IMR-90 (cell line): ENCODE measurements at regions not wholly inside any gene's neighbourhood (a gene's known extent, or its start where the extent isn't known, plus 50 kb on each side); places are given as distances from the start of the nearest gene placed in this dataset.

Source experiments
- ATAC-seq: fragments of 200-7000 bp; cut with Tn5 transposase; 2 replicates; pipeline ENCODE4 v1.9.1; 2020; ENCODE audit warnings: low read depth, mild to moderate bottlenecking, moderate library complexity
- BruUV-seq: library from RNA; stranded (reverse); fragments of 400-500 nt; replicated peaks from 2 replicates; lab custom pipeline; 2021; lab: Mats Ljungman, UMichigan
- CTCF ChIA-PET: fragments of 300-600 bp; formaldehyde crosslinking; extraction: SDS; loops from one replicate; lab custom pipeline; 2021; ENCODE audit warnings: antibody characterized with exemption; lab: Yijun Ruan, JAX
- POLR2A ChIA-PET: fragments of 300-600 bp; sonication (Branson Sonifier 250); formaldehyde crosslinking; loops from one replicate; lab custom pipeline; 2022; ENCODE audit warnings: antibody characterized with exemption; ENCODE audit not compliant: unreplicated experiment; lab: Charles Lee
- DNase-seq: peaks from one replicate; pipeline ENCODE4 v3.0.0; 2013
- H2AFZ ChIP-seq: replicated peaks from 2 replicates; pipeline ENCODE3; 2013; ENCODE audit warnings: low read length, mild to moderate bottlenecking; ENCODE audit not compliant: poor library complexity
- H2AK5ac ChIP-seq: 2 replicates; pipeline ENCODE4 v1.6.1; 2013; ENCODE audit warnings: low read depth, low read length, inconsistent platforms
- H2AK9ac ChIP-seq: replicated peaks from 2 replicates; pipeline ENCODE3; 2013; ENCODE audit warnings: mild to moderate bottlenecking, low read depth, low read length, moderate library complexity; ENCODE audit not compliant: poor library complexity
- H2BK120ac ChIP-seq: 2 replicates; pipeline ENCODE4 v1.6.1; 2013; ENCODE audit warnings: low read depth, low read length, inconsistent platforms
- H2BK15ac ChIP-seq: 3 replicates; pipeline ENCODE4 v1.6.1; 2013; ENCODE audit warnings: low read depth, low read length, inconsistent platforms
- H2BK20ac ChIP-seq: 2 replicates; pipeline ENCODE4 v1.6.1; 2013; ENCODE audit warnings: low read depth, mild to moderate bottlenecking, inconsistent platforms, low read length, moderate library complexity
- H2BK5ac ChIP-seq: 2 replicates; pipeline ENCODE4 v1.6.1; 2013; ENCODE audit warnings: mild to moderate bottlenecking, low read depth, low read length, inconsistent platforms; ENCODE audit not compliant: poor library complexity, severe bottlenecking
- H3K14ac ChIP-seq: replicated peaks from 2 replicates; pipeline ENCODE4 v1.6.1; 2013; ENCODE audit warnings: low read depth, low read length, inconsistent platforms
- H3K18ac ChIP-seq: 2 replicates; pipeline ENCODE4 v1.6.1; 2013; ENCODE audit warnings: low read depth, low read length, control low read depth
- H3K23ac ChIP-seq: 2 replicates; pipeline ENCODE4 v1.6.1; 2013; ENCODE audit warnings: low read depth, low read length, inconsistent platforms
- H3K27ac ChIP-seq: 2 replicates; pipeline ENCODE4 v1.5.1; 2013; ENCODE audit warnings: mild to moderate bottlenecking, control low read depth, low read length; ENCODE audit not compliant: insufficient read depth
- H3K27me3 ChIP-seq: 2 replicates; pipeline ENCODE4 v1.6.1; 2013; ENCODE audit warnings: low read length; ENCODE audit not compliant: control insufficient read depth, insufficient read depth
- H3K36me3 ChIP-seq: 2 replicates; pipeline ENCODE4 v1.6.1; 2013; ENCODE audit warnings: low read length, mixed read lengths; ENCODE audit not compliant: control insufficient read depth, insufficient read depth
- H3K4ac ChIP-seq: 2 replicates; pipeline ENCODE4 v1.6.1; 2013; ENCODE audit warnings: low read depth, low read length, inconsistent platforms
- H3K4me1 ChIP-seq: 2 replicates; pipeline ENCODE4 v1.6.1; 2013; ENCODE audit warnings: low read length, mixed read lengths; ENCODE audit not compliant: control insufficient read depth, insufficient read depth
- H3K4me2 ChIP-seq: 2 replicates; pipeline ENCODE4 v1.6.1; 2013; ENCODE audit warnings: low read depth, mild to moderate bottlenecking, control low read depth, low read length, moderate library complexity
- H3K4me3 ChIP-seq: 2 replicates; pipeline ENCODE4 v1.5.1; 2013; ENCODE audit warnings: low read depth, mild to moderate bottlenecking, control low read depth, low read length, moderate library complexity; ENCODE audit not compliant: insufficient read depth
- H3K56ac ChIP-seq: 2 replicates; pipeline ENCODE4 v1.6.1; 2013; ENCODE audit warnings: low read length, inconsistent platforms; ENCODE audit not compliant: insufficient read depth; ENCODE audit errors: extremely low read depth
- H3K79me1 ChIP-seq, 2 experiments: 2 replicates each; pipeline ENCODE4 v1.6.1; 2013; ENCODE audit warnings: low read length in 2 of 2, inconsistent platforms in 1 of 2, low read depth in 1 of 2
- H3K9ac ChIP-seq: 2 replicates; pipeline ENCODE4 v1.6.1; 2013; ENCODE audit warnings: low read depth, low read length, control low read depth
- H3K9me1 ChIP-seq: 2 replicates; pipeline ENCODE4 v1.6.1; 2013; ENCODE audit warnings: low read length, inconsistent platforms; ENCODE audit not compliant: insufficient read depth
- H3K9me3 ChIP-seq: 2 replicates; pipeline ENCODE4 v1.6.1; 2013; ENCODE audit warnings: low read length; ENCODE audit not compliant: control insufficient read depth, insufficient read depth
- H4K20me1 ChIP-seq: 2 replicates; pipeline ENCODE4 v1.6.1; 2013; ENCODE audit warnings: low read length, inconsistent platforms; ENCODE audit not compliant: insufficient read depth
- H4K5ac ChIP-seq: 2 replicates; pipeline ENCODE4 v1.6.1; 2013; ENCODE audit warnings: mild to moderate bottlenecking, low read depth, low read length, control low read depth
- H4K8ac ChIP-seq, 2 experiments: 2 replicates each; pipeline ENCODE4 v1.6.1; 2013; ENCODE audit warnings: low read depth in 2 of 2, low read length in 2 of 2, control low read depth in 1 of 2, inconsistent platforms in 1 of 2
- H4K91ac ChIP-seq: 2 replicates; pipeline ENCODE4 v1.6.1; 2013; ENCODE audit warnings: low read depth, low read length, inconsistent platforms; ENCODE audit not compliant: insufficient read depth
- BHLHE40 ChIP-seq: fragments of 150-350 bp; IDR thresholded peaks from 2 replicates; pipeline ENCODE4 v1.6.1; 2016; ENCODE audit warnings: mild to moderate bottlenecking, low read depth, low read length
- CEBPB ChIP-seq: IDR thresholded peaks from 2 replicates; pipeline ENCODE4 v1.6.1; 2012; ENCODE audit warnings: low read depth, low read length, improper control_type of control experiment
- CHD1 ChIP-seq: IDR thresholded peaks from 2 replicates; pipeline ENCODE4 v1.6.1; 2012; ENCODE audit warnings: low read depth, low read length, improper control_type of control experiment
- ELK1 ChIP-seq: fragments of 150-350 bp; IDR thresholded peaks from 2 replicates; pipeline ENCODE4 v1.6.1; 2016; ENCODE audit warnings: low read depth, mild to moderate bottlenecking, low read length, moderate library complexity, borderline replicate concordance
- FOS ChIP-seq: fragments of 150-350 bp; IDR thresholded peaks from 2 replicates; pipeline ENCODE4 v1.6.1; 2016; ENCODE audit warnings: low read depth, low read length
- MAFK ChIP-seq: IDR thresholded peaks from 2 replicates; pipeline ENCODE4 v1.6.1; 2012; ENCODE audit warnings: low read depth, low read length, improper control_type of control experiment
- MAZ ChIP-seq: IDR thresholded peaks from 2 replicates; pipeline ENCODE4 v1.6.1; 2012; ENCODE audit warnings: low read depth, mild to moderate bottlenecking, low read length, improper control_type of control experiment, moderate library complexity, borderline replicate concordance
- MXI1 ChIP-seq: IDR thresholded peaks from 2 replicates; pipeline ENCODE4 v1.6.1; 2012; ENCODE audit warnings: low read depth, mild to moderate bottlenecking, low read length, moderate library complexity, borderline replicate concordance
- NFE2L2 ChIP-seq: fragments of 150-350 bp; IDR thresholded peaks from 2 replicates; pipeline ENCODE4 v1.6.1; 2016; ENCODE audit warnings: low read depth, mild to moderate bottlenecking, low read length
- POLR2A ChIP-seq: IDR thresholded peaks from 2 replicates; pipeline ENCODE4 v1.6.1; 2012; ENCODE audit warnings: mild to moderate bottlenecking, low read depth, low read length
- RAD21 ChIP-seq: IDR thresholded peaks from 2 replicates; pipeline ENCODE4 v1.6.1; 2012; ENCODE audit warnings: low read length, improper control_type of control experiment
- RCOR1 ChIP-seq: IDR thresholded peaks from 2 replicates; pipeline ENCODE4 v1.6.1; 2012; ENCODE audit warnings: mild to moderate bottlenecking, low read length, improper control_type of control experiment; ENCODE audit not compliant: insufficient replicate concordance
- RFX5 ChIP-seq: IDR thresholded peaks from 2 replicates; pipeline ENCODE4 v1.8.0; 2012; ENCODE audit warnings: low read depth, mild to moderate bottlenecking, low read length, moderate library complexity
- SMC3 ChIP-seq: fragments of 150-350 bp; IDR thresholded peaks from 2 replicates; pipeline ENCODE4 v1.6.1; 2016; ENCODE audit warnings: low read depth, mild to moderate bottlenecking, antibody characterized with exemption, low read length, moderate library complexity
- WGBS, 2 experiments: methylation state at CpG; one replicate each; pipeline versions ENCODE4 v1.1.5 to v1.1.7; 2013; ENCODE audit warnings: missing lambda C conversion rate in 2 of 2; ENCODE audit not compliant: insufficient read length in 1 of 2; ENCODE audit errors: extremely low coverage in 2 of 2; 5-methylcytosine and 5-hydroxymethylcytosine counted together
- dilution Hi-C: fragments of 300-500 bp; cut with HindIII; formaldehyde crosslinking; loops from one replicate; pipeline ENCODE4 v1.14.3; 2018; ENCODE audit warnings: low sequenced_read_pairs; ENCODE audit not compliant: unreplicated experiment
- in situ Hi-C: fragments of 300-500 bp; cut with MboI; formaldehyde crosslinking; loops from 3 replicates; pipeline ENCODE4 v1.14.3; 2019; ENCODE audit warnings: low sequenced_read_pairs, inconsistent platforms, mixed read lengths
- intact Hi-C: fragments of 100-400 bp; cut with micrococcal nuclease; formaldehyde crosslinking; loops from 2 replicates; pipeline ENCODE4 v1.10.0; 2022
- TF ChIP-seq, protein P1 (sequence below): conservative IDR thresholded peaks from 2 replicates; pipeline ENCODE4 v1.5.1; 2012; ENCODE audit warnings: mild to moderate bottlenecking, low read depth, low read length, improper control_type of control experiment
- TF ChIP-seq, protein P2 (sequence below): fragments of 150-350 bp; IDR thresholded peaks from 2 replicates; pipeline ENCODE4 v1.6.1; 2017; ENCODE audit warnings: mild to moderate bottlenecking, antibody characterized with exemption, low read length, low read depth

DNA sequence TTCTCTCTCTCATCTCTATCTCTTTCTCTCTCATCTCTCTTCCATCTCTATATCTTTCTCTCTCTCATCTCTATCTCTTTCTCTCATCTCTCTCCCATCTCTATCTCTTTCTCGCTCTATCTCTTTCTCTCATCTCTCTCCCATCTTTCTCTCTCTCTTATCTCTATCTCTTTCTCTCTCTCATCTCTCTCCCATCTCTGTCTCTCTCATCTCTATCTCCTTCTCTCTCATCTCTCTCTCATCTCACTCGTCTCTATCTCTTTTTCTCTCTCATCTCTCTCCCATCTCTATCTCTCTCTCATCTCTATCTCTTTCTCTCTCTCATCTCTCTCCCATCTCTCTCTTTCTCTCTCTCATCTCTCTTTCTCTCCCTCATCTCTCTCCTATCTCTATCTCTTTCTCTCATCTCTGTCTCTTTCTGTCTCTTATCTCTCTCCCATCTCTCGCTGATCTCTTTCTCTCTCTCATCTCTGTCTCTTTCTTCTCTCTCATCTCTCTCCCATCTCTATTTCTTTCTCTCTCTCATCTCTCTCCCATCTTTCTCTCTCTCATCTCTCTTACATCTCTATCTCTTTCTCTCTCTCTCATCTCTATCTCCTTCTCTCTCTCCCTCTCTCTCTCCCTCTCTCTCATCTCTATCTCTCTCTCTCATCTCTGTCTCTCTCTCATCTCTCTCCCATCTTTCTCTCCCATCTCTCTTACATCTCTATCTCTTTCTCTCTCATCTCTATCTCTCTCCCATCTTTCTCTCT is 388.7 kb downstream of the NPHP4 start:
- no peak overlapping the region for H2AFZ ChIP-seq
- DNase-seq (no peak), ATAC-seq (no peak)
- in situ Hi-C loops: no loop called here
- CTCF ChIA-PET: no interaction called here
- dilution Hi-C loops: no loop called here
- H3K4ac ChIP-seq: no peak overlapping the region
- no peak overlapping the region for H2BK20ac ChIP-seq
- no peaks in the 10 kb centered on the region for H3K36me3 ChIP-seq
- no peak overlapping the region for H3K9ac ChIP-seq
- 21 to 100% methylated on average over 2 to 3 of the region's 3 CpGs for WGBS, 2 experiments
- no peak for TF ChIP-seq RFX5
- no peak for TF ChIP-seq MAFK
- no peak for TF ChIP-seq NFE2L2
- TF ChIP-seq CHD1: no peak
- TF ChIP-seq BHLHE40: no peak
- TF ChIP-seq CEBPB: no peak
- TF ChIP-seq MXI1: no peak
- TF ChIP-seq POLR2A: no peak
- TF ChIP-seq SMC3: no peak
- no peak for TF ChIP-seq ELK1
- TF ChIP-seq RAD21: no peak
- TF ChIP-seq FOS: no peak
- TF ChIP-seq, protein P1, sequence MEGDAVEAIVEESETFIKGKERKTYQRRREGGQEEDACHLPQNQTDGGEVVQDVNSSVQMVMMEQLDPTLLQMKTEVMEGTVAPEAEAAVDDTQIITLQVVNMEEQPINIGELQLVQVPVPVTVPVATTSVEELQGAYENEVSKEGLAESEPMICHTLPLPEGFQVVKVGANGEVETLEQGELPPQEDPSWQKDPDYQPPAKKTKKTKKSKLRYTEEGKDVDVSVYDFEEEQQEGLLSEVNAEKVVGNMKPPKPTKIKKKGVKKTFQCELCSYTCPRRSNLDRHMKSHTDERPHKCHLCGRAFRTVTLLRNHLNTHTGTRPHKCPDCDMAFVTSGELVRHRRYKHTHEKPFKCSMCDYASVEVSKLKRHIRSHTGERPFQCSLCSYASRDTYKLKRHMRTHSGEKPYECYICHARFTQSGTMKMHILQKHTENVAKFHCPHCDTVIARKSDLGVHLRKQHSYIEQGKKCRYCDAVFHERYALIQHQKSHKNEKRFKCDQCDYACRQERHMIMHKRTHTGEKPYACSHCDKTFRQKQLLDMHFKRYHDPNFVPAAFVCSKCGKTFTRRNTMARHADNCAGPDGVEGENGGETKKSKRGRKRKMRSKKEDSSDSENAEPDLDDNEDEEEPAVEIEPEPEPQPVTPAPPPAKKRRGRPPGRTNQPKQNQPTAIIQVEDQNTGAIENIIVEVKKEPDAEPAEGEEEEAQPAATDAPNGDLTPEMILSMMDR: no peak
- no peak for TF ChIP-seq MAZ
- TF ChIP-seq, protein P2, sequence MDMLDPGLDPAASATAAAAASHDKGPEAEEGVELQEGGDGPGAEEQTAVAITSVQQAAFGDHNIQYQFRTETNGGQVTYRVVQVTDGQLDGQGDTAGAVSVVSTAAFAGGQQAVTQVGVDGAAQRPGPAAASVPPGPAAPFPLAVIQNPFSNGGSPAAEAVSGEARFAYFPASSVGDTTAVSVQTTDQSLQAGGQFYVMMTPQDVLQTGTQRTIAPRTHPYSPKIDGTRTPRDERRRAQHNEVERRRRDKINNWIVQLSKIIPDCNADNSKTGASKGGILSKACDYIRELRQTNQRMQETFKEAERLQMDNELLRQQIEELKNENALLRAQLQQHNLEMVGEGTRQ: no peak
- no peak for TF ChIP-seq RCOR1
- H3K18ac ChIP-seq: no peak overlapping the region
- no peak overlapping the region for H4K8ac ChIP-seq
- H4K20me1 ChIP-seq: no peaks in the 10 kb centered on the region
- H4K91ac ChIP-seq: no peak overlapping the region
- H3K56ac ChIP-seq: no peak overlapping the region
- H2BK5ac ChIP-seq: no peak overlapping the region
- H2AK9ac ChIP-seq: no peak overlapping the region
- H2BK15ac ChIP-seq: no peak overlapping the region
- no peak overlapping the region for H2AK5ac ChIP-seq
- no peak overlapping the region for H2BK120ac ChIP-seq
- no peak overlapping the region for H3K14ac ChIP-seq
- BruUV-seq: no TSS peak
- peaks cover 16% of the 10 kb centered on the region for H3K9me3 ChIP-seq
- H3K23ac ChIP-seq: no peak overlapping the region
- POLR2A ChIA-PET: no interaction called here
- H3K4me2 ChIP-seq: no peak overlapping the region
- intact Hi-C loops: no loop called here
- H3K9me1 ChIP-seq: no peaks in the 10 kb centered on the region
- H3K27me3 ChIP-seq: no peaks in the 10 kb centered on the region
- no peak overlapping the region for H3K27ac ChIP-seq
- no peaks in the 10 kb centered on the region for H3K79me1 ChIP-seq
- H3K4me3 ChIP-seq: no peak overlapping the region
- no peak overlapping the region for H4K5ac ChIP-seq
- no peaks in the 10 kb centered on the region for H3K4me1 ChIP-seq
